Stimulated activated CD4-positive, alpha-beta T cell treated with anti-CD3 and anti-CD28 coated beads, Interleukin-15, amount 100 ng/mL, for 24 hours (primary cell): ENCODE measurements at regions not wholly inside any gene's neighbourhood (a gene's known extent, or its start where the extent isn't known, plus 50 kb on each side); places are given as distances from the start of the nearest gene placed in this dataset.

Experiments
- DNase-seq: peaks from one replicate; pipeline ENCODE4 v3.0.0-alpha.2; 2020

- DNase-seq, result no peak
These were observed 246.7 kb downstream of the MAFB start for GRCh38 chr20:40442181-40442963.

- no peak for DNase-seq
These were observed 247.3 kb downstream of the MAFB start for GRCh38 chr20:40441771-40442170.

- DNase-seq, result no peak
These were observed 250.7 kb downstream of the MAFB start for GRCh38 chr20:40438161-40438830.

- DNase-seq, result no peak
These were observed 253.0 kb downstream of the MAFB start for GRCh38 chr20:40436011-40436410.

GRCh38 chr20:40435146-40435895 is 253.7 kb downstream of the MAFB start:
- no peak for DNase-seq

- DNase-seq, result no peak
These were observed 254.9 kb downstream of the MAFB start for GRCh38 chr20:40434122-40434521.

GRCh38 chr20:40433341-40433861 is 255.6 kb downstream of the MAFB start:
- DNase-seq, result no peak

- no peak for DNase-seq
These were observed 257.4 kb downstream of the MAFB start for GRCh38 chr20:40431611-40432010.

- no peak for DNase-seq
These were observed 257.9 kb downstream of the MAFB start for GRCh38 chr20:40431112-40431511.

- no peak for DNase-seq
These were observed 262.0 kb downstream of the MAFB start for GRCh38 chr20:40427026-40427425.

- DNase-seq, result no peak
These were observed 264.3 kb downstream of the MAFB start for GRCh38 chr20:40424695-40425094.

GRCh38 chr20:40422656-40423055 is 266.4 kb downstream of the MAFB start:
- no peak for DNase-seq

- no peak for DNase-seq
These were observed 272.8 kb downstream of the MAFB start for GRCh38 chr20:40416274-40416673.

- DNase-seq, result no peak
These were observed 274.0 kb downstream of the MAFB start for GRCh38 chr20:40414843-40415615.

- no peak for DNase-seq
These were observed 279.0 kb downstream of the MAFB start for GRCh38 chr20:40410028-40410427.

- DNase-seq, result no peak
These were observed 291.6 kb downstream of the MAFB start for GRCh38 chr20:40397467-40397866.

GRCh38 chr20:40393197-40394079 is 295.6 kb downstream of the MAFB start:
- no peak for DNase-seq

GRCh38 chr20:40390654-40391053 is 298.4 kb downstream of the MAFB start:
- no peak for DNase-seq

- no peak for DNase-seq
These were observed 318.2 kb downstream of the MAFB start for GRCh38 chr20:40370800-40371199.

- DNase-seq, result no peak
These were observed 320.2 kb downstream of the MAFB start for GRCh38 chr20:40368876-40369275.

- DNase-seq, result no peak
These were observed 327.1 kb downstream of the MAFB start for GRCh38 chr20:40361916-40362315.
